Endothelial cell of umbilical vein (primary cell): ENCODE measurements at regions not wholly inside any gene's neighbourhood (a gene's known extent, or its start where the extent isn't known, plus 50 kb on each side); places are given as distances from the start of the nearest gene placed in this dataset.

ENCODE experiments used
- BruUV-seq: library from RNA; stranded (reverse); fragments of 400-500 nt; replicated peaks from 2 replicates; lab custom pipeline; 2021; lab: Mats Ljungman, UMichigan
- CTCF ChIA-PET: fragments of 300-600, 350-600 bp; sonication (Branson Sonifier 250); formaldehyde crosslinking; loops from one replicate; lab custom pipeline; 2021; ENCODE audit warnings: antibody characterized with exemption, inconsistent platforms; lab: Charles Lee
- POLR2A ChIA-PET: fragments of 300-600, 350-600 bp; sonication (Branson Sonifier 250); formaldehyde crosslinking; loops from one replicate; lab custom pipeline; 2021; ENCODE audit warnings: antibody characterized with exemption, inconsistent platforms; lab: Charles Lee
- DNase-seq: peaks from one replicate; pipeline ENCODE4 v3.0.0-alpha.2; 2011; ENCODE audit warnings: low read depth, low spot score
- FAIRE-seq: peaks from 2 replicates; lab custom pipeline; 2011; peaks lifted over from hg19 to GRCh38; lab: Jason Lieb, UNC
- H2AFZ ChIP-seq: 2 replicates; pipeline ENCODE4 v1.6.0; 2012; ENCODE audit warnings: low read depth, low read length, control low read depth, inconsistent platforms
- H3K27ac ChIP-seq: 2 replicates; pipeline ENCODE4 v1.5.1; 2011; ENCODE audit warnings: low read depth, mild to moderate bottlenecking, control low read depth, low read length, moderate library complexity; ENCODE audit not compliant: insufficient read depth
- H3K27me3 ChIP-seq, 2 experiments: 2 replicates each; pipeline versions ENCODE4 v1.6.0 to v1.6.1; 2011; ENCODE audit warnings: low read length in 2 of 2, mixed read lengths in 1 of 2; ENCODE audit not compliant: control insufficient read depth in 2 of 2, insufficient read depth in 2 of 2
- H3K36me3 ChIP-seq, 2 experiments: 2 replicates in 1 of 2; 3 replicates in 1 of 2; pipeline ENCODE4 v1.5.1; 2011; ENCODE audit warnings: low read length in 2 of 2, mild to moderate bottlenecking in 1 of 2, moderate library complexity in 1 of 2; ENCODE audit not compliant: control insufficient read depth in 2 of 2, insufficient read depth in 2 of 2; ENCODE audit errors: extremely low read depth in 1 of 2
- H3K4me1 ChIP-seq: 3 replicates; pipeline ENCODE4 v1.5.1; 2011; ENCODE audit warnings: mild to moderate bottlenecking, low read length; ENCODE audit not compliant: control insufficient read depth, insufficient read depth; ENCODE audit errors: extremely low read depth
- H3K4me2 ChIP-seq: 2 replicates; pipeline ENCODE4 v1.6.1; 2011; ENCODE audit warnings: low read length, control low read depth, mixed read lengths; ENCODE audit not compliant: insufficient read depth
- H3K4me3 ChIP-seq, 3 experiments: fragments of 200-600 bp in 1 of 3; sonication (generic), shearing (Covaris generic) in 1 of 3; replicated peaks in 1 of 3; 2 replicates each; pipeline ENCODE4 v1.5.1; 2011 to 2016; ENCODE audit warnings: control low read depth in 3 of 3, low read length in 3 of 3, mild to moderate bottlenecking in 2 of 3, inconsistent platforms in 1 of 3, low read depth in 1 of 3, moderate library complexity in 1 of 3; ENCODE audit not compliant: insufficient read depth in 1 of 3
- H3K79me2 ChIP-seq: 2 replicates; pipeline ENCODE4 v1.6.0; 2012; ENCODE audit warnings: low read length, inconsistent platforms; ENCODE audit not compliant: control insufficient read depth, insufficient read depth
- H3K9ac ChIP-seq: replicated peaks from 2 replicates; pipeline ENCODE3; 2011; ENCODE audit warnings: low read length, control low read depth; ENCODE audit not compliant: insufficient read depth; ENCODE audit errors: extremely low read depth
- H3K9me1 ChIP-seq: replicated peaks from 3 replicates; pipeline ENCODE4 v1.6.0; 2011; ENCODE audit warnings: mild to moderate bottlenecking, low read length; ENCODE audit not compliant: control insufficient read depth, insufficient read depth; ENCODE audit errors: extremely low read depth
- H3K9me3 ChIP-seq: replicated peaks from 2 replicates; pipeline ENCODE4 v1.5.1; 2012; ENCODE audit warnings: low read length, inconsistent platforms; ENCODE audit not compliant: control insufficient read depth, insufficient read depth
- H4K20me1 ChIP-seq: replicated peaks from 2 replicates; pipeline ENCODE3; 2011; ENCODE audit warnings: mild to moderate bottlenecking, low read length; ENCODE audit not compliant: control insufficient read depth, insufficient read depth; ENCODE audit errors: extremely low read depth
- EZH2 ChIP-seq: IDR thresholded peaks from 2 replicates; pipeline ENCODE4 v1.6.1; 2012; ENCODE audit warnings: borderline replicate concordance, low read depth, mild to moderate bottlenecking, moderate library complexity, low read length, inconsistent platforms; ENCODE audit not compliant: severe bottlenecking
- FOS ChIP-seq: IDR thresholded peaks from 2 replicates; pipeline ENCODE4 v1.6.1; 2011; ENCODE audit warnings: mild to moderate bottlenecking, low read length, moderate library complexity, borderline replicate concordance; ENCODE audit not compliant: insufficient read depth
- GATA2 ChIP-seq: IDR thresholded peaks from 2 replicates; pipeline ENCODE4 v1.7.0; 2011; ENCODE audit warnings: low read depth, mild to moderate bottlenecking, moderate library complexity, mixed read lengths, low read length; ENCODE audit not compliant: insufficient read length, insufficient read depth
- JUN ChIP-seq: IDR thresholded peaks from 2 replicates; pipeline ENCODE4 v1.6.1; 2011; ENCODE audit warnings: borderline replicate concordance, low read depth; ENCODE audit not compliant: insufficient read length, insufficient read depth
- MYC ChIP-seq: IDR thresholded peaks from one replicate; pipeline ENCODE4 v1.6.1; 2011; ENCODE audit warnings: mild to moderate bottlenecking, low read depth, low read length
- POLR2A ChIP-seq: IDR thresholded peaks from 2 replicates; pipeline ENCODE4 v1.6.1; 2012; ENCODE audit warnings: low read depth, mild to moderate bottlenecking, control low read depth, low read length
- POLR2AphosphoS5 ChIP-seq: IDR thresholded peaks from 2 replicates; pipeline ENCODE4 v1.6.1; 2012; ENCODE audit warnings: low read depth, mild to moderate bottlenecking, control low read depth, low read length, moderate library complexity; ENCODE audit not compliant: insufficient read depth
- dilution Hi-C: fragments of 300-500 bp; cut with MboI; formaldehyde crosslinking; loops from one replicate; pipeline ENCODE4 v1.15.0; 2019; ENCODE audit warnings: low sequenced_read_pairs; ENCODE audit not compliant: extremely low pct_ligation_motif_present
- intact Hi-C: fragments of 100-400 bp; cut with micrococcal nuclease; formaldehyde crosslinking; loops from one replicate; pipeline ENCODE4 v1.10.0; 2022
- TF ChIP-seq, protein P1 (sequence below): IDR thresholded peaks from 2 replicates; pipeline ENCODE4 v1.6.1; 2011; ENCODE audit not compliant: insufficient read depth, insufficient read length
- TF ChIP-seq, protein P2 (sequence below), 2 donors: IDR thresholded peaks; 1 replicate in 1 of 2; 2 replicates in 1 of 2; pipeline ENCODE4 v1.5.1; 2011; ENCODE audit warnings: low read length in 2 of 2, mild to moderate bottlenecking in 2 of 2, moderate library complexity in 2 of 2, control low read depth in 1 of 2, inconsistent platforms in 1 of 2, low read depth in 1 of 2; ENCODE audit not compliant: insufficient read depth in 1 of 2; ENCODE audit errors: extremely low read depth in 1 of 2

DNA sequence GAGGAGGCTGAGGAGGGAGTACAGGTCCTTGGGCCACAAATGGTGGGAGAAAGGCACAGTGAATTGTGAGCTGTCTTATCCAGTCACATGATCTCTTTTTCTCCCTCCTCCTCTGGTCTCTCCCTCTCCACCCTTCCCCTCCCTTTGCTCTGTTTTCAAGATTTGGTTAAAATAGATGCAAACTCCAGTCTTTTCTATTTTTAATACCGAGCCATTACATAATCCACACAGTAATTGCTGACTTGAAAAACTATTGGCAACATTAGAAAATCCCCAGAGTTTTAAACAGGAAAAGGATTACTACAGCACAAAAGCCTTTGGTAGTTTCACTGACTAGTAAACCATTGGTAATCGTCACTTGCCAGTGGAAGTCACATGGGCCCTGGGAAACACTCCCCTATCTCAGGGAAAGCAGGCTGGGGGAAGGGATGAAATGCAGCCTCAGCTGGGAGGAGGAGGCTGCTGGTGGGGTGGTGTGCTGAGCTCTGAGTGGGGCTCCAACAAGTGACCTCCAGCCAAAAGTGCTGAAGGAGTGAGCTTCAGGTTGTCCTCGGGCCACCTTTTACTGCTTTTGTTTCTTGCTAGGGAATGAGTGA, 57.4 kb upstream of the PCBP1 start:
- ChIA-PET CTCF (interaction anchor here (1.0 kb wide), 1 partner anchor 41 kb away, joined by 4 read pairs; no protein-coding TSS in a partner anchor), POLR2A (no interaction called here)
- BruUV-seq: no TSS peak
- Histone ChIP-seq H3K36me3 (no peaks in the 10 kb centered on the region), H2AFZ (peak overlapping the region; percentile 34), H3K4me3 (no peak overlapping the region), H4K20me1 (no peaks in the 10 kb centered on the region), H3K4me1 (no peaks in the 10 kb centered on the region), H3K9me3 (no peaks in the 10 kb centered on the region), H3K9me1 (no peaks in the 10 kb centered on the region), H3K27ac (no peak overlapping the region), H3K79me2 (no peaks in the 10 kb centered on the region), H3K9ac (no peak overlapping the region), H3K4me2 (no peak overlapping the region), H3K27me3 (no peaks in the 10 kb centered on the region)
- dilution Hi-C loops (no loop called here), intact Hi-C loops (no loop called here)
- TF ChIP-seq POLR2A: no peak
- no peak for TF ChIP-seq MYC
- TF ChIP-seq, protein P1, sequence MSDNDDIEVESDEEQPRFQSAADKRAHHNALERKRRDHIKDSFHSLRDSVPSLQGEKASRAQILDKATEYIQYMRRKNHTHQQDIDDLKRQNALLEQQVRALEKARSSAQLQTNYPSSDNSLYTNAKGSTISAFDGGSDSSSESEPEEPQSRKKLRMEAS: no peak
- TF ChIP-seq GATA2: no peak
- no peak for TF ChIP-seq EZH2
- TF ChIP-seq, protein P2, sequence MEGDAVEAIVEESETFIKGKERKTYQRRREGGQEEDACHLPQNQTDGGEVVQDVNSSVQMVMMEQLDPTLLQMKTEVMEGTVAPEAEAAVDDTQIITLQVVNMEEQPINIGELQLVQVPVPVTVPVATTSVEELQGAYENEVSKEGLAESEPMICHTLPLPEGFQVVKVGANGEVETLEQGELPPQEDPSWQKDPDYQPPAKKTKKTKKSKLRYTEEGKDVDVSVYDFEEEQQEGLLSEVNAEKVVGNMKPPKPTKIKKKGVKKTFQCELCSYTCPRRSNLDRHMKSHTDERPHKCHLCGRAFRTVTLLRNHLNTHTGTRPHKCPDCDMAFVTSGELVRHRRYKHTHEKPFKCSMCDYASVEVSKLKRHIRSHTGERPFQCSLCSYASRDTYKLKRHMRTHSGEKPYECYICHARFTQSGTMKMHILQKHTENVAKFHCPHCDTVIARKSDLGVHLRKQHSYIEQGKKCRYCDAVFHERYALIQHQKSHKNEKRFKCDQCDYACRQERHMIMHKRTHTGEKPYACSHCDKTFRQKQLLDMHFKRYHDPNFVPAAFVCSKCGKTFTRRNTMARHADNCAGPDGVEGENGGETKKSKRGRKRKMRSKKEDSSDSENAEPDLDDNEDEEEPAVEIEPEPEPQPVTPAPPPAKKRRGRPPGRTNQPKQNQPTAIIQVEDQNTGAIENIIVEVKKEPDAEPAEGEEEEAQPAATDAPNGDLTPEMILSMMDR (IDR thresholded peaks at IDR 0.05; ENCODE audit: extremely low read depth in 1 of 2, insufficient read depth in 1 of 2, low read depth in 1 of 2, low read length in 2 of 2): no peak
- no peak for TF ChIP-seq JUN
- no peak for TF ChIP-seq FOS
- no peak for TF ChIP-seq POLR2AphosphoS5
- FAIRE-seq: no peak
- peak; percentile 8 for DNase-seq
